RWPE2 (cell line): ENCODE measurements at regions not wholly inside any gene's neighbourhood (a gene's known extent, or its start where the extent isn't known, plus 50 kb on each side); places are given as distances from the start of the nearest gene placed in this dataset.
A peak's percentile ranks its signal among the peaks of the same experiment; 100 is the strongest.

ENCODE experiments used
- ATAC-seq: fragments of 200-7000 bp; cut with Tn5 transposase; 3 replicates; pipeline ENCODE4 v1.9.1; 2021; ENCODE audit warnings: low read depth
- DNase-seq: peaks from one replicate; pipeline ENCODE4 v3.0.0-alpha.2; 2020; ENCODE audit warnings: low spot score
- H3K27ac ChIP-seq: fragments of 450-650 bp; 2 replicates; pipeline ENCODE4 v1.5.1; 2017; ENCODE audit warnings: mild to moderate bottlenecking; ENCODE audit not compliant: poor library complexity, severe bottlenecking
- H3K27me3 ChIP-seq: fragments of 250-450 bp; sonication (Bioruptor Pico); 2 replicates; pipeline ENCODE4 v1.5.1; 2021; ENCODE audit warnings: mild to moderate bottlenecking, moderate library complexity; ENCODE audit not compliant: insufficient read depth, poor library complexity, severe bottlenecking
- H3K36me3 ChIP-seq: fragments of 250-450 bp; sonication (Bioruptor Pico); 2 replicates; pipeline ENCODE4 v1.5.1; 2020; ENCODE audit warnings: low read depth, mild to moderate bottlenecking, moderate library complexity
- H3K4me1 ChIP-seq: fragments of 250-450 bp; sonication (Bioruptor Pico); 2 replicates; pipeline ENCODE4 v1.5.1; 2021; ENCODE audit warnings: mild to moderate bottlenecking, moderate library complexity; ENCODE audit not compliant: insufficient read depth, poor library complexity, severe bottlenecking
- H3K4me3 ChIP-seq: fragments of 250-450 bp; sonication (Bioruptor Pico); 2 replicates; pipeline ENCODE4 v1.5.1; 2021; ENCODE audit warnings: mild to moderate bottlenecking, moderate library complexity; ENCODE audit not compliant: severe bottlenecking
- H3K9me3 ChIP-seq: fragments of 250-450 bp; sonication (Bioruptor Pico); 2 replicates; pipeline ENCODE4 v1.5.1; 2021; ENCODE audit warnings: mild to moderate bottlenecking, moderate library complexity; ENCODE audit not compliant: severe bottlenecking
- TF ChIP-seq, protein P1 (sequence below): fragments of 450-650 bp; IDR thresholded peaks from one replicate; pipeline ENCODE4 v1.5.1; 2017; ENCODE audit warnings: mild to moderate bottlenecking, moderate library complexity; ENCODE audit not compliant: poor library complexity, severe bottlenecking

DNA sequence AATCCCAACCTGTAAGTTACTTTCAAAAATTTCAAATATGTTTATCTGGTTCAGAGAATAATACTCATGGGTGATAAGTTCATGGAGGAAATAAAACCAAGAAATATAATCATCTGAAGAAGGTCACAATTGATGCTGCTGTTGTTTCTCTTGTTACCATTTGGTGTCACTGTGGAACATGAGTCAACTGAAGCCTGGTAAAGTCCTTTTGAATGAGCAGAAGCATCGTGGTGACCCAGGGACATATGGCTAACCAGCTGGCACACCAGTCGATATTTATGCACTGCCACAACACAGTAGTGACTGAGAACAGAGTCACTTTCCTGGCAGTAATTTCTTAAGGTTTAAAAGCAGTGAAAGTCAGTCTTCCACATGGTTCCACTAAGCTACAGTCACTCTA is 612.9 kb upstream of the TLE4 start:
- DNase-seq: no peak
- H3K9me3 ChIP-seq: no peaks in the 10 kb centered on the region
- TF ChIP-seq, protein P1, sequence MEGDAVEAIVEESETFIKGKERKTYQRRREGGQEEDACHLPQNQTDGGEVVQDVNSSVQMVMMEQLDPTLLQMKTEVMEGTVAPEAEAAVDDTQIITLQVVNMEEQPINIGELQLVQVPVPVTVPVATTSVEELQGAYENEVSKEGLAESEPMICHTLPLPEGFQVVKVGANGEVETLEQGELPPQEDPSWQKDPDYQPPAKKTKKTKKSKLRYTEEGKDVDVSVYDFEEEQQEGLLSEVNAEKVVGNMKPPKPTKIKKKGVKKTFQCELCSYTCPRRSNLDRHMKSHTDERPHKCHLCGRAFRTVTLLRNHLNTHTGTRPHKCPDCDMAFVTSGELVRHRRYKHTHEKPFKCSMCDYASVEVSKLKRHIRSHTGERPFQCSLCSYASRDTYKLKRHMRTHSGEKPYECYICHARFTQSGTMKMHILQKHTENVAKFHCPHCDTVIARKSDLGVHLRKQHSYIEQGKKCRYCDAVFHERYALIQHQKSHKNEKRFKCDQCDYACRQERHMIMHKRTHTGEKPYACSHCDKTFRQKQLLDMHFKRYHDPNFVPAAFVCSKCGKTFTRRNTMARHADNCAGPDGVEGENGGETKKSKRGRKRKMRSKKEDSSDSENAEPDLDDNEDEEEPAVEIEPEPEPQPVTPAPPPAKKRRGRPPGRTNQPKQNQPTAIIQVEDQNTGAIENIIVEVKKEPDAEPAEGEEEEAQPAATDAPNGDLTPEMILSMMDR: peak; percentile 20

GRCh38 chr9:78962156-78962555 is 609.6 kb upstream of the TLE4 start:
- H3K4me3 ChIP-seq: no peak overlapping the region
- no peaks in the 10 kb centered on the region for H3K9me3 ChIP-seq
- H3K36me3 ChIP-seq: no peaks in the 10 kb centered on the region
- no peaks in the 10 kb centered on the region for H3K27me3 ChIP-seq
- TF ChIP-seq, protein P1: no peak
- no peaks in the 10 kb centered on the region for H3K4me1 ChIP-seq
- DNase-seq (no peak), ATAC-seq (no peak)
- H3K27ac ChIP-seq: no peak overlapping the region

More for the DNA sequence above, 612.9 kb upstream of the TLE4 start:
- Histone ChIP-seq H3K4me3 (no peak overlapping the region), H3K27ac (no peak overlapping the region), H3K4me1 (no peaks in the 10 kb centered on the region), H3K27me3 (no peaks in the 10 kb centered on the region), H3K36me3 (no peaks in the 10 kb centered on the region)
- no peak for ATAC-seq

GRCh38 chr9:78963911-78964310 is 607.9 kb upstream of the TLE4 start:
- no peaks in the 10 kb centered on the region for H3K9me3 ChIP-seq
- DNase-seq: no peak
- no peaks in the 10 kb centered on the region for H3K27me3 ChIP-seq
- no peak for ATAC-seq
- TF ChIP-seq, protein P1: no peak
- H3K4me3 ChIP-seq: no peak overlapping the region
- H3K27ac ChIP-seq: no peak overlapping the region
- H3K36me3 ChIP-seq: no peaks in the 10 kb centered on the region
- no peaks in the 10 kb centered on the region for H3K4me1 ChIP-seq

DNA sequence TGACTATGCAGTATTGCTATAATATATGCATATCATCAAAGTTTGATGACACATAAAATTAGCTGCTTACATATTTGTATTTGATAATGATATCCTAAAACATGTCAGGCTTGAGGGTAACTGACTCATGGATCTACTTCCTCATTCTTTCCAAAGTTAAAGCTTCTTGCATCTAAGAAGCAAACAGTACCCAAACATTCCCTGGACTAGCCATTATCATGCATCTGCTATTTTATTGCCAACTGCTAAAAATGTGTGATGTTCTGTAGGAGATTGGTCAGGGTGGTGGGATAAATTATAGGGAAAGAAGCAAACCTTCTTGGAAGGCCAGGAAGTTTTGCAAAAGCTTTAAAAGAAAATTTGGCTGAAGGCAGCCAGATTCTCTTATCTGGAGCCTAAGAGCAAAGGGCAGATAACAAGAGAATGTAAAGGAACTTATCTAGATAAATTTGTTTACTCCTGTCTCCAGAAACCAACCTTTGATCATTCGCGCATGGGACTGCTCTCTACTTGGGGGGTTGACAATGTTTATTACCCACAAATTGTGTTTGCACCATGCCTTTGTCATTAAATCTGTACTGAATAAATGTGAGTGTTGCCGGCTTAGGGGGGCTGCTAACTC is 604.1 kb upstream of the TLE4 start:
- Histone ChIP-seq H3K27ac (no peak overlapping the region), H3K4me1 (no peaks in the 10 kb centered on the region), H3K9me3 (no peaks in the 10 kb centered on the region), H3K36me3 (no peaks in the 10 kb centered on the region), H3K4me3 (no peak overlapping the region), H3K27me3 (no peaks in the 10 kb centered on the region)
- TF ChIP-seq, protein P1: no peak
- ATAC-seq: peak; percentile 42; the same call in 2 of the 3 replicates
- no peak for DNase-seq

- Histone ChIP-seq H3K9me3 (no peaks in the 10 kb centered on the region), H3K27ac (no peak overlapping the region), H3K36me3 (no peaks in the 10 kb centered on the region), H3K4me1 (peaks cover 10% of the 10 kb centered on the region), H3K4me3 (no peak overlapping the region), H3K27me3 (no peaks in the 10 kb centered on the region)
- DNase-seq: no peak
- TF ChIP-seq, protein P1: no peak
- no peak for ATAC-seq
Measured at GRCh38 chr9:78970375-78970774, 601.4 kb upstream of the TLE4 start.
